ENCODE measurements at regions not wholly inside any gene's neighbourhood (a gene's known extent, or its start where the extent isn't known, plus 50 kb on each side); places are given as distances from the start of the nearest gene placed in this dataset.

DNA sequence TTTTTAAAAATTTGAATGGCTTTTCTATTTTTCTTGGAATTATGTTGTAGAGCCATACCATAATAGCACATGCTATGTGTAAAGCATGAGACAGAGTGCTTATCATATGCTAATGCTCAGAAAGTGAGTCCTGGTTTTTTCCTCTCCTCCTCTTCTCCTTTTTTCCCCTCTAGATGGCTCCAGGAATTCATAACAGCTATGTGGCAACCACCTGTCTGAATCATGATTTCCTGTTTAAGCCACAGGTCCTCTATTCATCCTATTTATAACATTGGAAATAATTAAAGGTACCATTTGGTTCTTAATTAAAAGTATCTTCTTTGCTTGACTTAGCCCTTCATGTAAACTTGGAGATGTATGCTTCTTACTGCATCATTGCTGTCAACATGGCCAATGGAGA is 260.0 kb upstream of the MAP3K7 start:
- intact Hi-C loops (cut with micrococcal nuclease), result no loop called here
- peaks cover 0 to 2% (median 0%) of the 10 kb centered on the region in 8 donors for H3K9me3 Mint-ChIP-seq
- no peaks in the 10 kb centered on the region for H3K27me3 ChIP-seq (ENCODE audit: insufficient read depth, low read length)
- no peaks in the 10 kb centered on the region for H3K4me1 ChIP-seq (ENCODE audit: insufficient read depth, low read length)
- CTCF ChIA-PET (ENCODE audit: partially characterized antibody), result no interaction called here
- peak overlapping the region in 1 of 7 donors; percentile 47 for H3K27ac Mint-ChIP-seq
- no peaks in the 10 kb centered on the region for H3K9me3 ChIP-seq (ENCODE audit: control insufficient read depth in 1 of 2, low read length in 2 of 2)
- no peaks in the 10 kb centered on the region for H3K36me3 ChIP-seq (ENCODE audit: insufficient read depth, low read length)
- DNase-seq, result no peak
- H3K27ac ChIP-seq (ENCODE audit: low read depth, low read length), result no peak overlapping the region
- no peaks in the 10 kb centered on the region for H3K4me1 Mint-ChIP-seq
- H3K4me3 Mint-ChIP-seq, result no peak overlapping the region
- H3K4me3 ChIP-seq (ENCODE audit: low read length in 2 of 2), result no peak overlapping the region
- peaks cover 2 to 3% of the 10 kb centered on the region in 2 donors for H3K27me3 Mint-ChIP-seq
- H3K36me3 Mint-ChIP-seq, result no peaks in the 10 kb centered on the region
- POLR2A ChIA-PET (ENCODE audit: partially characterized antibody), result no interaction called here

- H3K4me3 Mint-ChIP-seq, result no peak overlapping the region
- Histone ChIP-seq H3K4me1 (ENCODE audit: insufficient read depth, low read length) (no peaks in the 10 kb centered on the region), H3K36me3 (ENCODE audit: insufficient read depth, low read length) (no peaks in the 10 kb centered on the region), H3K4me3 (ENCODE audit: low read length in 2 of 2) (no peak overlapping the region), H3K9me3 (ENCODE audit: control insufficient read depth in 1 of 2, low read length in 2 of 2) (no peaks in the 10 kb centered on the region), H3K27ac (ENCODE audit: low read depth, low read length) (no peak overlapping the region), H3K27me3 (ENCODE audit: insufficient read depth, low read length) (no peaks in the 10 kb centered on the region)
- ChIA-PET CTCF (ENCODE audit: partially characterized antibody) (no interaction called here), POLR2A (ENCODE audit: partially characterized antibody) (no interaction called here)
- H3K27ac Mint-ChIP-seq, result no peak overlapping the region
- DNase-seq, result no peak
- peaks cover 0 to 2% of the 10 kb centered on the region in 2 donors for H3K27me3 Mint-ChIP-seq
- no peaks in the 10 kb centered on the region for H3K36me3 Mint-ChIP-seq
- H3K9me3 Mint-ChIP-seq, result no peaks in the 10 kb centered on the region
- intact Hi-C loops (cut with micrococcal nuclease), result no loop called here
- H3K4me1 Mint-ChIP-seq, result no peaks in the 10 kb centered on the region
Observed at GRCh38 chr6:90835596-90836212, 248.8 kb upstream of the MAP3K7 start.

GRCh38 chr6:90829311-90829710 is 242.4 kb upstream of the MAP3K7 start:
- H3K9me3 ChIP-seq (ENCODE audit: control insufficient read depth in 1 of 2, low read length in 2 of 2), result no peaks in the 10 kb centered on the region
- CTCF ChIA-PET (ENCODE audit: partially characterized antibody), result no interaction called here

DNA sequence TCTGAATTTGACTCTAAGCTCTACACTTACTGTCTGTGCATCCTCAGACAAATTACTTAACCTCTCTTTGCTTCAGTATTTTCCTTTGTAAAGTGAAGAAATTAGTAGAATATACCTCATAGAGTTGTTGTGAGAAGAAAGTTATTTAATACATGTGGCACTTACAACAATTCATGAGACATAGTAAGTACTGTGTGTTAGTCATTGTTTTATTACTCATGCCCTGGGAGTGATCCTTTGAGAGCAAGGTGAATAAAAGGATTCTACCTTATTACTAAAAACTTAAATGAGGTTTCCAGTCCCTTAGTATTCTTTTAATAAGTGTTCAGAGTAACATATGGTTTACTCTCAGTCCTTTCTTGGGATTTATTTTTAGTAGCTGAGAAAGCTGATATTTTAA is 233.6 kb upstream of the MAP3K7 start:
- CTCF ChIA-PET (ENCODE audit: partially characterized antibody), result no interaction called here
- Histone ChIP-seq H3K4me3 (ENCODE audit: low read length in 2 of 2) (no peak overlapping the region), H3K27me3 (ENCODE audit: insufficient read depth, low read length) (no peaks in the 10 kb centered on the region), H3K4me1 (ENCODE audit: insufficient read depth, low read length) (no peaks in the 10 kb centered on the region), H3K36me3 (ENCODE audit: insufficient read depth, low read length) (no peaks in the 10 kb centered on the region), H3K9me3 (ENCODE audit: control insufficient read depth in 1 of 2, low read length in 2 of 2) (no peaks in the 10 kb centered on the region), H3K27ac (ENCODE audit: low read depth, low read length) (no peak overlapping the region)
- intact Hi-C loops (cut with micrococcal nuclease), result no loop called here
- Mint-ChIP-seq H3K4me3 (no peak overlapping the region), H3K36me3 (peaks cover 0 to 3% of the 10 kb centered on the region in 2 donors), H3K9me3 (peaks cover 0 to 4% (median 0%) of the 10 kb centered on the region in 8 donors), H3K27me3 (peaks cover 0 to 4% of the 10 kb centered on the region in 2 donors), H3K4me1 (no peaks in the 10 kb centered on the region), H3K27ac (no peak overlapping the region)
- no peak for DNase-seq
- POLR2A ChIA-PET (ENCODE audit: partially characterized antibody), result no interaction called here

More at GRCh38 chr6:90829311-90829710, 242.4 kb upstream of the MAP3K7 start:
- H3K27ac ChIP-seq (ENCODE audit: low read depth, low read length), result no peak overlapping the region
- Mint-ChIP-seq H3K36me3 (no peaks in the 10 kb centered on the region), H3K4me1 (no peaks in the 10 kb centered on the region), H3K4me3 (no peak overlapping the region), H3K27me3 (peaks cover 1 to 11% of the 10 kb centered on the region in 2 donors), H3K9me3 (peaks cover 0 to 8% (median 2%) of the 10 kb centered on the region in 8 donors), H3K27ac (no peak overlapping the region)
- intact Hi-C loops (cut with micrococcal nuclease), result no loop called here
- no peak for DNase-seq
- H3K36me3 ChIP-seq (ENCODE audit: insufficient read depth, low read length), result no peaks in the 10 kb centered on the region
- H3K4me3 ChIP-seq (ENCODE audit: low read length in 2 of 2), result no peak overlapping the region
- H3K4me1 ChIP-seq (ENCODE audit: insufficient read depth, low read length), result no peaks in the 10 kb centered on the region
- POLR2A ChIA-PET (ENCODE audit: partially characterized antibody), result interaction anchor here (1.2 kb wide), 1 partner anchor 12 kb away, joined by 3 read pairs; no protein-coding TSS in a partner anchor
- H3K27me3 ChIP-seq (ENCODE audit: insufficient read depth, low read length), result no peaks in the 10 kb centered on the region

- H3K36me3 Mint-ChIP-seq, result peaks cover 0 to 3% of the 10 kb centered on the region in 2 donors
- Histone ChIP-seq H3K27me3 (ENCODE audit: insufficient read depth, low read length) (no peaks in the 10 kb centered on the region), H3K9me3 (ENCODE audit: control insufficient read depth in 1 of 2, low read length in 2 of 2) (no peaks in the 10 kb centered on the region), H3K36me3 (ENCODE audit: insufficient read depth, low read length) (no peaks in the 10 kb centered on the region), H3K4me1 (ENCODE audit: insufficient read depth, low read length) (no peaks in the 10 kb centered on the region), H3K27ac (ENCODE audit: low read depth, low read length) (no peak overlapping the region), H3K4me3 (ENCODE audit: low read length in 2 of 2) (no peak overlapping the region)
- CTCF ChIA-PET (ENCODE audit: partially characterized antibody), result no interaction called here
- intact Hi-C loops (cut with micrococcal nuclease), result no loop called here
- H3K27ac Mint-ChIP-seq, result no peak overlapping the region
- no peaks in the 10 kb centered on the region for H3K4me1 Mint-ChIP-seq
- no peak overlapping the region for H3K4me3 Mint-ChIP-seq
- POLR2A ChIA-PET (ENCODE audit: partially characterized antibody), result no interaction called here
- H3K27me3 Mint-ChIP-seq, result peaks cover 0 to 4% of the 10 kb centered on the region in 2 donors
- peaks cover 0 to 8% (median 0%) of the 10 kb centered on the region in 8 donors for H3K9me3 Mint-ChIP-seq
- DNase-seq, result no peak
Observed at GRCh38 chr6:90819483-90819882, 232.6 kb upstream of the MAP3K7 start.

- peaks cover 0 to 3% of the 10 kb centered on the region in 2 donors for H3K36me3 Mint-ChIP-seq
- no peak overlapping the region for H3K4me3 ChIP-seq (ENCODE audit: low read length in 2 of 2)
- no peak overlapping the region for H3K27ac ChIP-seq (ENCODE audit: low read depth, low read length)
- ChIA-PET POLR2A (ENCODE audit: partially characterized antibody) (no interaction called here), CTCF (ENCODE audit: partially characterized antibody) (no interaction called here)
- no peak overlapping the region for H3K4me3 Mint-ChIP-seq
- no peak for DNase-seq
- H3K4me1 Mint-ChIP-seq, result no peaks in the 10 kb centered on the region
- H3K36me3 ChIP-seq (ENCODE audit: insufficient read depth, low read length), result no peaks in the 10 kb centered on the region
- peaks cover 0 to 13% (median under 1%) of the 10 kb centered on the region in 8 donors for H3K9me3 Mint-ChIP-seq
- peaks cover 0 to 4% of the 10 kb centered on the region in 2 donors for H3K27me3 Mint-ChIP-seq
- H3K27ac Mint-ChIP-seq, result no peak overlapping the region
- H3K4me1 ChIP-seq (ENCODE audit: insufficient read depth, low read length), result no peaks in the 10 kb centered on the region
- no peaks in the 10 kb centered on the region for H3K9me3 ChIP-seq (ENCODE audit: control insufficient read depth in 1 of 2, low read length in 2 of 2)
- intact Hi-C loops (cut with micrococcal nuclease), result no loop called here
- H3K27me3 ChIP-seq (ENCODE audit: insufficient read depth, low read length), result no peaks in the 10 kb centered on the region
Observed at GRCh38 chr6:90818163-90818562, 231.3 kb upstream of the MAP3K7 start.

GRCh38 chr6:90816764-90817163 is 229.9 kb upstream of the MAP3K7 start:
- H3K27ac ChIP-seq (ENCODE audit: low read depth, low read length), result no peak overlapping the region
- Mint-ChIP-seq H3K27ac (no peak overlapping the region), H3K27me3 (peaks cover 0 to 4% of the 10 kb centered on the region in 2 donors), H3K9me3 (peaks cover 0 to 13% (median under 1%) of the 10 kb centered on the region in 8 donors), H3K36me3 (peaks cover 0 to 3% of the 10 kb centered on the region in 2 donors), H3K4me1 (no peaks in the 10 kb centered on the region), H3K4me3 (no peak overlapping the region)
- no peaks in the 10 kb centered on the region for H3K4me1 ChIP-seq (ENCODE audit: insufficient read depth, low read length)
- H3K36me3 ChIP-seq (ENCODE audit: insufficient read depth, low read length), result no peaks in the 10 kb centered on the region
- intact Hi-C loops (cut with micrococcal nuclease), result no loop called here
- no peaks in the 10 kb centered on the region for H3K9me3 ChIP-seq (ENCODE audit: control insufficient read depth in 1 of 2, low read length in 2 of 2)
- ChIA-PET CTCF (ENCODE audit: partially characterized antibody) (no interaction called here), POLR2A (ENCODE audit: partially characterized antibody) (no interaction called here)
- no peak for DNase-seq
- no peaks in the 10 kb centered on the region for H3K27me3 ChIP-seq (ENCODE audit: insufficient read depth, low read length)
- no peak overlapping the region for H3K4me3 ChIP-seq (ENCODE audit: low read length in 2 of 2)
